HEK293T (cell line): ENCODE measurements at regions not wholly inside any gene's neighbourhood (a gene's known extent, or its start where the extent isn't known, plus 50 kb on each side); places are given as distances from the start of the nearest gene placed in this dataset.

Experiments
- CTCF ChIA-PET: fragments of 350-600 bp; formaldehyde crosslinking; extraction: SDS; loops from one replicate; lab custom pipeline; 2021; ENCODE audit warnings: antibody characterized with exemption, inconsistent platforms; lab: Yijun Ruan, JAX
- POLR2A ChIA-PET: fragments of 350-600 bp; formaldehyde crosslinking; extraction: SDS; loops from one replicate; lab custom pipeline; 2020; ENCODE audit warnings: antibody characterized with exemption, inconsistent platforms; lab: Yijun Ruan, JAX
- DNase-seq: peaks from one replicate; pipeline ENCODE4 v3.0.0; 2012; ENCODE audit warnings: mixed read lengths; ENCODE audit errors: extremely low spot score
- ARNT ChIP-seq: fragments of 450-650 bp; IDR thresholded peaks from 2 replicates; pipeline ENCODE4 v1.6.1; 2017; ENCODE audit warnings: mild to moderate bottlenecking
- BHLHE40 ChIP-seq: fragments of 450-650 bp; IDR thresholded peaks from 2 replicates; pipeline ENCODE4 v1.6.1; 2016; ENCODE audit warnings: mild to moderate bottlenecking, moderate library complexity, borderline replicate concordance
- CTBP1 ChIP-seq: fragments of 450-650 bp; IDR thresholded peaks from 2 replicates; pipeline ENCODE4 v1.6.1; 2016; ENCODE audit warnings: borderline replicate concordance
- ELF4 ChIP-seq: fragments of 450-650 bp; IDR thresholded peaks from 2 replicates; pipeline ENCODE4 v1.6.1; 2017; ENCODE audit warnings: antibody characterized with exemption
- FOXA1 ChIP-seq: fragments of 450-650 bp; IDR thresholded peaks from 2 replicates; pipeline ENCODE4 v1.6.1; 2016; ENCODE audit warnings: mild to moderate bottlenecking
- FOXK2 ChIP-seq: fragments of 450-650 bp; IDR thresholded peaks from 2 replicates; pipeline ENCODE4 v1.6.1; 2016; ENCODE audit warnings: mild to moderate bottlenecking
- FOXM1 ChIP-seq: fragments of 450-650 bp; IDR thresholded peaks from 2 replicates; pipeline ENCODE4 v1.6.1; 2017; ENCODE audit warnings: mild to moderate bottlenecking, borderline replicate concordance
- HDGF ChIP-seq: fragments of 450-650 bp; IDR thresholded peaks from 2 replicates; pipeline ENCODE4 v1.6.1; 2017; ENCODE audit warnings: antibody characterized with exemption, borderline replicate concordance
- L3MBTL2 ChIP-seq: fragments of 450-650 bp; conservative IDR thresholded peaks from 2 replicates; pipeline ENCODE4 v1.6.1; 2016; ENCODE audit warnings: mild to moderate bottlenecking
- LEF1 ChIP-seq: fragments of 450-650 bp; IDR thresholded peaks from 2 replicates; pipeline ENCODE4 v1.6.1; 2017; ENCODE audit warnings: mild to moderate bottlenecking, borderline replicate concordance
- NFRKB ChIP-seq: fragments of 450-650 bp; IDR thresholded peaks from 2 replicates; pipeline ENCODE4 v1.6.1; 2016; ENCODE audit warnings: mild to moderate bottlenecking, moderate library complexity
- PKNOX1 ChIP-seq: fragments of 450-650 bp; IDR thresholded peaks from 2 replicates; pipeline ENCODE4 v1.6.1; 2016
- SP1 ChIP-seq: fragments of 450-650 bp; IDR thresholded peaks from 2 replicates; pipeline ENCODE4 v1.6.1; 2017
- SUZ12 ChIP-seq: fragments of 450-650 bp; IDR thresholded peaks from 2 replicates; pipeline ENCODE4 v1.6.1; 2016; ENCODE audit warnings: mild to moderate bottlenecking
- TARDBP ChIP-seq: fragments of 450-650 bp; IDR thresholded peaks from 2 replicates; pipeline ENCODE4 v1.6.1; 2016
- ZNF384 ChIP-seq: fragments of 450-650 bp; IDR thresholded peaks from 2 replicates; pipeline ENCODE4 v1.6.1; 2016

GRCh38 chrX:69238114-69238886, 73.0 kb upstream of the PJA1 start:
- ChIA-PET POLR2A (no interaction called here), CTCF (interaction anchor here (1.1 kb wide), 1 partner anchor 411 kb away, joined by 3 read pairs; no protein-coding TSS in a partner anchor)
- TF ChIP-seq PKNOX1 (no peak), HDGF (no peak), L3MBTL2 (no peak)
- DNase-seq = no peak

GRCh38 chrX:69237236-69237635, 72.0 kb upstream of the PJA1 start:
- no peak for DNase-seq
- TF ChIP-seq FOXA1 (no peak), HDGF (no peak), SP1 (no peak), ELF4 (no peak), FOXK2 (no peak), CTBP1 (no peak), LEF1 (no peak), NFRKB (no peak), L3MBTL2 (no peak), ZNF384 (no peak), BHLHE40 (no peak), TARDBP (no peak), PKNOX1 (no peak)
- ChIA-PET POLR2A (no interaction called here), CTCF (no interaction called here)

- ChIA-PET POLR2A (no interaction called here), CTCF (no interaction called here)
- no peak for TF ChIP-seq FOXM1
- no peak for DNase-seq
Measured at GRCh38 chrX:69236641-69237040, 71.4 kb upstream of the PJA1 start.

GRCh38 chrX:69234624-69235023, 69.4 kb upstream of the PJA1 start:
- ChIA-PET CTCF (no interaction called here), POLR2A (no interaction called here)
- TF ChIP-seq CTBP1 (no peak), LEF1 (no peak), SP1 (no peak), FOXA1 (no peak), PKNOX1 (no peak), FOXM1 (no peak), ZNF384 (no peak)
- DNase-seq = no peak

GRCh38 chrX:69232945-69233344, 67.7 kb upstream of the PJA1 start:
- POLR2A ChIA-PET = no interaction called here
- no peak for DNase-seq

More at GRCh38 chrX:69232945-69233344, 67.7 kb upstream of the PJA1 start:
- TF ChIP-seq ELF4 (no peak), CTBP1 (no peak), SUZ12 (no peak), LEF1 (no peak), L3MBTL2 (no peak), FOXK2 (no peak), ARNT (no peak), NFRKB (no peak), HDGF (no peak), FOXM1 (no peak), FOXA1 (no peak), BHLHE40 (no peak), PKNOX1 (no peak), ZNF384 (no peak), TARDBP (no peak), SP1 (no peak)
- CTCF ChIA-PET = interaction anchor here (1.2 to 1.7 kb wide), 3 partner anchors 11 to 410 kb away, joined by 3 to 5 read pairs (median 4); no protein-coding TSS in a partner anchor
